Stomach (tissue), 8 donors: ENCODE measurements at regions not wholly inside any gene's neighbourhood (a gene's known extent, or its start where the extent isn't known, plus 50 kb on each side); places are given as distances from the start of the nearest gene placed in this dataset.

Source experiments
- DNase-seq, 2 donors: peaks; one replicate each; pipeline versions ENCODE4 v3.0.0 to v3.0.0-alpha.2; 2013 to 2019
- H3K27ac ChIP-seq, 5 donors: fragments of 200-600 bp in 4 of 5; sonication (generic) in 4 of 5; one replicate each; pipeline ENCODE4 v1.5.1; 2013 to 2019; ENCODE audit warnings: mild to moderate bottlenecking in 1 of 5, moderate library complexity in 1 of 5
- H3K27me3 ChIP-seq, 3 donors: fragments of 200-600 bp; sonication (generic); one replicate each; pipeline ENCODE4 v1.5.1; 2017 to 2019; ENCODE audit warnings: mixed run types in 1 of 3
- H3K36me3 ChIP-seq, 4 donors: fragments of 200-600 bp; sonication (generic); 1 replicate in 3 of 4; 2 replicates in 1 of 4; pipeline ENCODE4 v1.5.1; 2016 to 2019
- H3K4me1 ChIP-seq, 4 donors: fragments of 200-600 bp; sonication (generic); one replicate each; pipeline ENCODE4 v1.5.1; 2016 to 2019
- H3K4me3 ChIP-seq, 4 donors: fragments of 200-600 bp; sonication (generic) in 3 of 4; one replicate each; pipeline ENCODE4 v1.5.1; 2016 to 2019; ENCODE audit warnings: mild to moderate bottlenecking in 1 of 4
- H3K9me3 ChIP-seq, 4 donors: fragments of 200-600 bp; sonication (generic); one replicate each; pipeline ENCODE4 v1.5.1; 2016 to 2019
- CTCF ChIP-seq, 7 experiments: fragments of 450-650 bp in 4 of 7; fragments of 200-600 bp in 3 of 7; sonication (generic) in 3 of 7; IDR thresholded peaks; one replicate each; pipeline ENCODE4 v1.5.1; 2016 to 2019; ENCODE audit warnings: antibody characterized with exemption in 7 of 7, control low read depth in 2 of 7, mild to moderate bottlenecking in 1 of 7
- EP300 ChIP-seq: sonication (generic); formaldehyde crosslinking; IDR thresholded peaks from one replicate; pipeline ENCODE4 v1.6.1; 2017; ENCODE audit warnings: antibody characterized with exemption
- POLR2A ChIP-seq, 4 donors: fragments of 450-650 bp; IDR thresholded peaks; one replicate each; pipeline ENCODE4 v1.6.1; 2016; ENCODE audit warnings: antibody characterized with exemption in 4 of 4, control low read depth in 2 of 4, mild to moderate bottlenecking in 1 of 4, moderate library complexity in 1 of 4
- POLR2AphosphoS5 ChIP-seq, 3 donors: sonication (generic); formaldehyde crosslinking; IDR thresholded peaks; one replicate each; pipeline ENCODE4 v1.6.1; 2016; ENCODE audit warnings: antibody characterized with exemption in 3 of 3
- WGBS, 5 donors: extraction: QIAGEN DNeasy Blood & Tissue Kit in 3 of 5; methylation state at CpG; one replicate each; pipeline versions ENCODE4 v1.1.5 to v1.1.7; 2013 to 2018; 5-methylcytosine and 5-hydroxymethylcytosine counted together
- intact Hi-C: fragments of 100-400 bp; cut with DNase I; formaldehyde crosslinking; loops from one replicate; pipeline ENCODE4 v1.15.1; 2023; ENCODE audit warnings: low total_unique reads
- donor health status: healthy with polysubstance abuse.
- donor health status: Bipolar disorder and iron deficiency.
- donor health status: healthy.

GRCh38 chr2:225998116-225998515, 598.6 kb downstream of the NYAP2 start:
- Histone ChIP-seq H3K4me1 (peaks cover 0 to 4% (median 0%) of the 10 kb centered on the region in 4 donors), H3K27ac (no peak overlapping the region), H3K4me3 (no peak overlapping the region), H3K9me3 (no peaks in the 10 kb centered on the region), H3K27me3 (no peaks in the 10 kb centered on the region), H3K36me3 (no peaks in the 10 kb centered on the region)
- DNase-seq = no peak
- intact Hi-C loops = no loop called here
- WGBS, 5 donors = 86 to 94% (median 93%) methylated on average over 3 of the region's 3 CpGs
- TF ChIP-seq POLR2AphosphoS5 (IDR thresholded peaks at IDR 0.05) (no peak), POLR2A (IDR thresholded peaks at IDR 0.05) (no peak), EP300 (no peak), CTCF (IDR thresholded peaks at IDR 0.05) (no peak)

- H3K36me3 ChIP-seq = no peaks in the 10 kb centered on the region
- TF ChIP-seq POLR2A (IDR thresholded peaks at IDR 0.05) = no peak
- TF ChIP-seq EP300 = no peak
- no peak for TF ChIP-seq POLR2AphosphoS5 (IDR thresholded peaks at IDR 0.05)
- TF ChIP-seq CTCF (IDR thresholded peaks at IDR 0.05) = no peak
- H3K27me3 ChIP-seq = no peaks in the 10 kb centered on the region
- DNase-seq = no peak
- intact Hi-C loops = no loop called here
- H3K27ac ChIP-seq = no peak overlapping the region
- H3K9me3 ChIP-seq = no peaks in the 10 kb centered on the region
- H3K4me1 ChIP-seq = no peaks in the 10 kb centered on the region
- WGBS, 5 donors = 82 to 90% (median 86%) methylated on average over 2 of the region's 2 CpGs
- H3K4me3 ChIP-seq = no peak overlapping the region
Measured at GRCh38 chr2:225996462-225996828, 596.9 kb downstream of the NYAP2 start.

GRCh38 chr2:225995796-225996461, 596.4 kb downstream of the NYAP2 start:
- 33 to 42% (median 37%) methylated on average over 2 of the region's 2 CpGs for WGBS, 5 donors
- Histone ChIP-seq H3K4me1 (no peaks in the 10 kb centered on the region), H3K4me3 (no peak overlapping the region), H3K27me3 (no peaks in the 10 kb centered on the region), H3K27ac (peak overlapping the region in 1 of 5 donors; percentile 5), H3K36me3 (no peaks in the 10 kb centered on the region), H3K9me3 (no peaks in the 10 kb centered on the region)
- TF ChIP-seq POLR2AphosphoS5 (IDR thresholded peaks at IDR 0.05) (no peak), EP300 (no peak)
- intact Hi-C loops = no loop called here
- peak in 1 of 2 donors; percentile 25 for DNase-seq

- intact Hi-C loops = no loop called here
- no peaks in the 10 kb centered on the region for H3K9me3 ChIP-seq
- 81 to 88% (median 85%) methylated on average over 3 of the region's 3 CpGs for WGBS, 5 donors
- TF ChIP-seq CTCF (IDR thresholded peaks at IDR 0.05) (no peak), EP300 (no peak), POLR2AphosphoS5 (IDR thresholded peaks at IDR 0.05) (no peak)
- H3K4me1 ChIP-seq = no peaks in the 10 kb centered on the region
- H3K36me3 ChIP-seq = no peaks in the 10 kb centered on the region
- no peaks in the 10 kb centered on the region for H3K27me3 ChIP-seq
- no peak overlapping the region for H3K27ac ChIP-seq
- DNase-seq = no peak
- no peak overlapping the region for H3K4me3 ChIP-seq
Measured at GRCh38 chr2:225994748-225995405, 595.4 kb downstream of the NYAP2 start.

GRCh38 chr2:225993430-225993829, 593.9 kb downstream of the NYAP2 start:
- Histone ChIP-seq H3K4me3 (no peak overlapping the region), H3K36me3 (no peaks in the 10 kb centered on the region), H3K27me3 (no peaks in the 10 kb centered on the region), H3K4me1 (no peaks in the 10 kb centered on the region), H3K9me3 (no peaks in the 10 kb centered on the region), H3K27ac (no peak overlapping the region)
- intact Hi-C loops = no loop called here
- DNase-seq = no peak
- TF ChIP-seq CTCF (IDR thresholded peaks at IDR 0.05) = no peak
- TF ChIP-seq EP300 = no peak
- TF ChIP-seq POLR2A (IDR thresholded peaks at IDR 0.05) = no peak
- no peak for TF ChIP-seq POLR2AphosphoS5 (IDR thresholded peaks at IDR 0.05)
- WGBS, 5 donors = 80 to 86% (median 82%) methylated on average over 2 of the region's 2 CpGs
